ENCODE measurements at regions not wholly inside any gene's neighbourhood (a gene's known extent, or its start where the extent isn't known, plus 50 kb on each side); places are given as distances from the start of the nearest gene placed in this dataset.
"Not testable (repeated sequence)": the region's sequence is repeated elsewhere in the genome, so short reads cannot be mapped to it uniquely, and the experiment has no call there.

GRCh38 chr4:9073371-9073770, 96.8 kb upstream of the FAM90A26 start:
- TF ChIP-seq REST (IDR thresholded peaks at IDR 0.05; ENCODE audit: low read depth); ZBTB33 (IDR thresholded peaks at IDR 0.05; ENCODE audit: extremely low read depth, insufficient replicate concordance, low read length); ZNF274 (IDR thresholded peaks at IDR 0.05; ENCODE audit: low read depth, low read length); CTCF (IDR thresholded peaks at IDR 0.05 in 2 of 3, conservative IDR thresholded peaks at IDR 0.05 in 1 of 3; ENCODE audit: borderline replicate concordance in 1 of 3, insufficient read depth in 1 of 3, low read depth in 2 of 3, low read length in 2 of 3); POLR2A (IDR thresholded peaks at IDR 0.05; ENCODE audit: borderline replicate concordance, extremely low read depth, insufficient read depth, insufficient read length); MAX (IDR thresholded peaks at IDR 0.05); POLR2AphosphoS5 (IDR thresholded peaks at IDR 0.05; ENCODE audit: low read depth, low read length); ELF1 (IDR thresholded peaks at IDR 0.05; ENCODE audit: borderline replicate concordance, low read depth); SP1 (IDR thresholded peaks at IDR 0.05; ENCODE audit: low read depth); JUND (IDR thresholded peaks at IDR 0.05); YY1 (IDR thresholded peaks at IDR 0.05; ENCODE audit: extremely low read depth, insufficient replicate concordance, low read depth, low read length); RAD21 (IDR thresholded peaks at IDR 0.05; ENCODE audit: low read depth): not testable (repeated sequence)

Data from HCT116 (cell line).